Activated CD4-positive, alpha-beta T cell treated with anti-CD3 and anti-CD28 coated beads, Interleukin-2, amount 50 U/mL, for 48 hours (primary cell): ENCODE measurements at regions not wholly inside any gene's neighbourhood (a gene's known extent, or its start where the extent isn't known, plus 50 kb on each side); places are given as distances from the start of the nearest gene placed in this dataset.

Experiments used
- DNase-seq, 2 experiments: peaks; one replicate each; pipeline ENCODE4 v3.0.0-alpha.2; 2020

DNA sequence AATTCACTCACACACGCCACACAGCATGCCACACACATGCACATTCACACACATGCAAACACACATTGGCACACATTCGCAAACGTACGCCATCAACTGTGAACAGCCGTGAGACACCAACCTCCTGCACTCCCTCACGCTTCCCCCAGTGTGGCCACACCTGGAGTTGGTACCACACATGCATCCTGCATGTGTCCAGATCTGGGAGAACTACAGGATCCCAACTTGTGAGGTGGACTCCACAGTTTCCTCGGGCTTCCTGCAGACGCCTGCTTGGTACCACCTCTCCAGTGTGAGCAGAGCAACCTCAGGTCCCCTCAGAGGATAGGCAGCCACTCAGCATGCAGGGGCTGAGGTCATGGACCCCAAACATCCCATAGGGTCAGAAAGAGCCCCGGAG lies 239.0 kb downstream of the EIPR1 start:
- DNase-seq: no peak

DNA sequence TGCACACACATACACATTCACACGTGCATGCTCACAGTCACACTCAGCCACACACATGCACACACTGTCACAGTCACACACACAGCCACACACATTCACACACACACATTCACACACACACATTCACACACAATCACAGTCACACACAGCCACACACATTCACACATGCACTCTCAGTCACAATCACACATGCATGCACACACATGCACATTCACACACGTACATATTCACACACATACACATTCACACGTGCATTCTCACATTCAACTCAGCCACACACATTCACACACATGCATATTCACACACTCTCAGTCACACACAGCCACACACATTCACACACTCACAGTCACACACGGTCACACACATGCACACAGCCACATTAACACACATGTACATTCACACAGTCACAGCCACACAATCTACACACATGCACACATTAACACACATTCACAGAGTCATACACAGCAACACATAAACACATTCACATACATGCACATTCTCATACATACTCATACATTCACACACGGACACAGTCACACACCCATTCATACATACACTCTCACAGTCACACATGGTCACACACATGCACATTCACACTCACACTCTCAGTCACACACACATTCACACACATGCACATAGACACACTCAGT lies 239.8 kb downstream of the EIPR1 start:
- DNase-seq: no peak

DNA sequence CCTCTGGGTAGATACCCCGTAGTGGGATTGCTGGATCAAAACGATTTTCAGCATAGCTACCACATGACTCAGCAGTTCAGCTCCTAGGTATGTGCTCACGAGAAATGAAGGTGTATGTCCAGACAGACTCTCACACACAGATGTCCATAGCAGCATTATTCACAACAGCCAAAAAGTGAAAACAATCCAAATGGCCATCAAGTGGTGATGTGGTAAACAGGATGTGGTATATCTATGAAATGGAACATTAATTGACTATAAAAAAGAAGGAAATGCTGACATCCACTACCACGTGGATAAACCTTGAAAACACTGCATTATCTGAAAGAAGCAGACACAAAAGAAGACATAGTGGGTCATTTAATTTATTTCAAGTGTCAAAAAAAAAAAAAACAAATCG lies 241.9 kb downstream of the EIPR1 start:
- no peak for DNase-seq

DNA sequence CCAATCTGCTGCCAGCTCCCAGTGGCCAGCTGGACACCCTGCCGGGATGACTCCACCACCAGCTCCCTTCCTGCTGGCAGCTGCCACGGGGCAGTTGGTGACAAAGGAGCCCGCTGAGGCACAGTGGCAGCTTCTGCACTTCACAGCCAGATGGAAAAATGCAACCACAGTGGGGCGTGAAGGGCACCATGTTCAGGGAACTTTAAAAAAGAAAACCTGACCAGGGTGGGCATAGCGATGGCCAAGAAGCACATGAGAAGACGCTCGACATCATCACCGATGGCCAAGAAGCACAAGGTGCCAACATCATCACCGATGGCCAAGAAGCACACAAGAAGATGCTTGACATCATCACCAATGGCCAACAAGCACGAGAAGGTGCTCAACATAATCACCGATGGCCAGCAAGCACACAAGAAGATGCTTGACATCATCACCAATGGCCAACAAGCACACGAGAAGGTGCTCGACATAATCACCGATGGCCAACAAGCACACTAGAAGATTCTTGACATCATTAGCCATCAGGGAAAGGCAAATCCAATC lies 243.5 kb downstream of the EIPR1 start:
- DNase-seq: no peak

DNA sequence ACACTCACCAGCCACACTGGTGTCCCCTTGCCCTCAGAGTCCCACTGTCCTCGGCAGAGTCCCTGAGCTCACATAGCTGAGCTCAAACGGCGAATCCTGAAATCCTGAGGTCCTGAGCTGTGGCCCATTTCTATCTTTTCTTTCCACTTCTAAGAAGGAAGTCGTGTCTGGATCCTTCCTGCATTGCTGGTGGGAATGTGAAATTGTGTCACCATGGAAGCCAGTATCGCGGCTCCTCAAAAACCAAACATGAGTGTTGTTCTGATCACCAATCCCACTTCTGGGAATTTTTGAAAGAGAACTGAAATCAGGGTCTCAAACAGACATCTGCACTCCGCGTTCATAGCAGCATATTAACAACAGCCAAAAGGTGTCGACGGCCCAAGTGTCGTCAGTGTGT lies 244.7 kb downstream of the EIPR1 start:
- no peak for DNase-seq

DNA sequence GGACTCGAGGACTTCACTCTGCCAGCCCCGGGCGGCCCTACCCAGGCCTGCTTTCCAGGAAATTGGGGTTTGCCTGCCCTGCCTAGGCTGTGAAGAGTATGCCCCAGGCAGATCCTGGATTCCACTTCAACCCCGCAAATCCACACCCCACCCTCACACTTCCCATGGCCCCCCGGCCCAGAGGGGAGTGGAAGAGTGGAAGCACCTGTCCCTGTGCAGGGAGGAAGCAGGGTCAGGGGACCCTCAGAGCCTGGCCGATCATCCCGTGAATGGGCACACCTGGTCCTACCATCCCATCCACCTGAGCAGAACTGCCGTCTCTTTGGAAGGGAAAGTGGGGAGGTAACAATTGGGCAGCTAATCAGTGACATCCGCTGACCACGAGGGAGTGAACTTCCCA lies 245.2 kb downstream of the EIPR1 start:
- no peak for DNase-seq

DNA sequence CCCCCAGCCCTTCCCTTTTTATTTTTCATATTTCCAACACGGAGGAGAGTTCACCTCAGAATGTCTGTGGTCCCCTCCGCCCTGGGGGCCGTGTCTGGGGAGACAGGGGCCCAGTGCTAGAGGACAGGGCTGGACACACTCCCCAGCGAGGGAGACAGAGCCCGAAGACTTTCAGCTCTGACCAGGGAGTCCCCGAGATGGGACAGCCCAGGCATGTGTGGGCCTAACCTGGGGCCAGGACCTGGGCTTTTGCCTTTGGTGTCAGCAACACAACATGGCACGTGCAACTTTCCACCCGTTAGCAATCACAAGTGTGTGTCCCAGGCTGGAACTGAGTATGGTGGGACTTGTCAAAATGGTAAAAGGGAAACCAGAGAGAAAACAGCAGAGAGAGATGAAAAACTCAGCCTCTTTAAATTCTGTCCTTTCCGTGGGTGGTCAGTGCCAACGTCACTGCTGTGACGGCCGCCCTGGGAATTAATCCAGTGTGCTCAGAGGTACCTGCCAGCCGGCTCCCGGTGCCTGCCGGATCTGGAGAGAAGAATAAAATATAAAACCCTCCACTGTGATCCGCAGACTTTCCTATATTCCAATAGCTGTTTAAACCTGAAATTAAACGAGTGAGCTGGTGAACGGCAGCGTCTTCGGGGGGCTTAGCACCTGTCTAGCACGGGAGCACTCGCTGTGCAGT lies 245.8 kb downstream of the EIPR1 start:
- DNase-seq: no peak

DNA sequence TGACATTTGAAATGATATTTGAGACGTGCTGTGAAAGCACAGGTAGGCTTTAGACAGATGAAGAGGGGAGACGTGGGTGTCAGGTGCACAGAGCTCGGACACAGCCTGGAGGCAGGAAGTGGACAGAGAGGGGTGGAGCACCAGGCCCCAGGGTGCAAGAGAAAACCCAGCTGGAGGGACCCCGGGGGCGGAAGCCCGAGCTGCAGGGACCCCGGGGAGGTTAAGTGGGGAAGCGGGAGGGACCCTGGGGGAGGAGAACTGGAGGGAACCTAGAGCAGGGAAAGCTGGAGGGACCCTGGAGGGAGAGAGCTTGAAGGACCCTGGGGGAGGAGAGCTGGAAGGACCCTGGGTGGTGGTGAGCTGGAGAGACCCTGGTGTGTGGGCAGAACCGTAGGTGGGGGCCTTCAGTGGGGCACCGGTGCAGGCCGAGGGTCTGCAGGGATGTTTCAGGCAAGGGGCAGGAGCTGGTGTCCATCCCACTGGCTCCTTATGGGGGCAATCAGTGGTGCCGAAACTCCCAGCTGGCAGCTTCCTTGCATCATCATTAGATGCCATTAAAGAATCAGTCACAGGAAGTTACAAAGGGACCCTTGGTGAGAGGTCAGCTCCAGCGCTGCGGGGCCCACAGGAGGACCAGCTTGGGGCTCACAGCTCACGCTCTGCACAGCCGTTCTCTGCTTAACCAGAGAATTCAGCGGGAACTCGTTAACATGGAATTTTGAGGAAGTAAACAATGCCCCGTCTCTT lies 246.6 kb downstream of the EIPR1 start:
- DNase-seq: no peak

DNA sequence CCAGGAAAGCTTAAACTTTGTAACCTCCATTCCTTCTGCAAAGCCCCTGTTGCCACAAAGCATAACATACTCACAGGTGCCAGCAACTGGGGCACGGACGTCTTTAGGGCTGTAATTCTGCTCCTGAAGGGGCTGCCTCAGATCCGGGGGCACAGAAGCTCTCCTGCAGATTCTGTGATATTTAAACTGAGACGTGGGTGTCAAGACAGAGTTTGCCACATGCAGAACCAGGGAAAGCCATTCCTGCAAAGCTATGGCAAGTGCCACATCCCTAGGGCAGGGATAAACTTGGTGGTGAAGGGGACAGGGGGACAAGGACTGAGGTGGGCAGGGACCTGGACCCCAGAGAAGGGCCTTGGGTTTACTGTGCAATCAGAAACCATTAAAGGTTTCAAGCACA lies 247.2 kb downstream of the EIPR1 start:
- DNase-seq: no peak

DNA sequence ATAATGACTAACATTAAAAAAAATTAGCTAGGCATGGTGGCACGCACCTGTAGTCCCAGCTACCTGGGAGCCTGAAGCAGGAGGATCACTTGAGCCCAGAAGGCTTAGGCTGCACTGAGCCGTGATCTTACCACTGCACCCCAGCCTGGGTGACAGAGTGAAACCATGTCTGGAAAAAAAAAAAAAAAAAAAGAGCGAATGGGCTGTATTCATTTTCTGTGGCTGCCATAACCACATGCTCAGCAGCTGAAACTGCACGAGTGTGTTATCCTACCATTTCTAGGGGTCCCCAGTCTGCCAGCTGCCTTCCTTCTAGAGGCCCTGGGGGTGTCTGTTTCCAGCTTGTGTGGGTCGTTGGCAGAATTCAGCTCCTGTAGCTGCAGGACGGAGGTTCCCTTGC lies 247.8 kb downstream of the EIPR1 start:
- no peak for DNase-seq

DNA sequence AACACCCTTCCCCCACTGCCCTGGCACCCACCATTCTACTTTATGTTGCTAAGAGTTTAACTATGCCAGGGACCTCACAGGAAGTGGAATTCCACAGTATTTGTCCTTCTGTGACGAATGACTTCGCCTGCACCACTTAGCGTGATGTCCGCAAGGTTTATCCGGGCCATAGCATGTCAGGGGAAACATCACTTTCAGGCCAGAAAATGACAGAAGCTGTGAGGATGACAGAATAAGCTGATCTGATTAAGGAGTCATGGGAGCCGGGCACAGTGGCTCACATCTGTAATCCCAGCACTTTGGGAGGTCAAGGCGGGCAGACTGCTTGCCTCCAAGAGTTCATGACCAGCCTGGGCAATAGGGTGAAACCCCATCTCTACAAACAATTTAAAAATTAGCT lies 248.8 kb downstream of the EIPR1 start:
- DNase-seq: no peak

DNA sequence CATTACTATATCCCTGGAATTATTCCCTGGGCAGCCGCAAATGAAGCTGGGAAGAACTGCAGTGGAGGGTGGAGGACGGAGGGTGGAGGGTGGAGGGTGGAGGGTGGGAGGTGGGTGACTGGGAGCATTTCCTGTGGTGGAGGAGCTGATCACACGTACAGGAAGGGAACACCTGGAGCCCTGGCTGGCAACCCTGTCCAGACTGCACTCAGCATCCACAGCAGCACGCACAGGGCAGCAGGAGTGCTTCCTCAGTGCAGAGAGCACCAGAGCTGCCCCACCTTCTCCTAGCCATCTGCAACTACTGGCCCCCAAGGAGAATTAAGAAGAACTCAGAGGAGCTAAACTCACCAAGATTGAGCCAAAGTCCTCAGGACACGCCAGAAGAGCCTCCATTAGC lies 249.9 kb downstream of the EIPR1 start:
- DNase-seq: no peak

DNA sequence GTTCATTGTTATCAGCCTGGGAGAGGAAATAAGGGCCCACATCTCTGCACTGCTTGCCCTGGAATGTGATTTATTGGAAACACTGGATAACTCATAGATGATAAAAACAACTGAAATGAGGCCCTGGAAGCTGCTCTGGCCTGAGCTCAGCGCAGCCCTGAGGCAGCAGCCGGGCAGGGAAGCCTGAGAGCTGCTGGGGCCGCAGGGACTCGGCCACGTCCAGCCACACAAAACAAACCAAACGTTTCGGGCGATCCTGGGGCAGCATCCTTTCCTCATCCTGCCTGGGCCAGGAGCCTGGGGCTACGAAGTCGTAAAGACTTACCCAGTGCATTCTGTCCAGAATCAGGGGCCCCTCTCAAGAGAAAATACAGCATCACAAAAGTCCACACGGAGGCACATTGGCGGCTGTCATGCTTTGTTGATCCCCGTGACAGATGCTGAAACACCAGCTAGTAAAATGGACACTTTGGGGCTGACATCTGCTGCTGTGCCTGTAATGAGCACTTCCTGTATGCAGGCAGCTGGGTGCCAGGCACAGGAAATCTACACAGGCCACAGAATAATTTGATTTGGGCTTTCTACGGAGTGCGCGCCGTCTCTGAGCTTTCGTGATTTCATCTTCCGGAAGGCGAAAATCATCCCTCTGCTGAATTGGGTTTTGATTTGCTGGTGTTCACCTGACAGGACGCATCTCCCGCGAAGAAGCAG lies 250.6 kb downstream of the EIPR1 start:
- DNase-seq: peak in 1 of 2 experiments; percentile 4

DNA sequence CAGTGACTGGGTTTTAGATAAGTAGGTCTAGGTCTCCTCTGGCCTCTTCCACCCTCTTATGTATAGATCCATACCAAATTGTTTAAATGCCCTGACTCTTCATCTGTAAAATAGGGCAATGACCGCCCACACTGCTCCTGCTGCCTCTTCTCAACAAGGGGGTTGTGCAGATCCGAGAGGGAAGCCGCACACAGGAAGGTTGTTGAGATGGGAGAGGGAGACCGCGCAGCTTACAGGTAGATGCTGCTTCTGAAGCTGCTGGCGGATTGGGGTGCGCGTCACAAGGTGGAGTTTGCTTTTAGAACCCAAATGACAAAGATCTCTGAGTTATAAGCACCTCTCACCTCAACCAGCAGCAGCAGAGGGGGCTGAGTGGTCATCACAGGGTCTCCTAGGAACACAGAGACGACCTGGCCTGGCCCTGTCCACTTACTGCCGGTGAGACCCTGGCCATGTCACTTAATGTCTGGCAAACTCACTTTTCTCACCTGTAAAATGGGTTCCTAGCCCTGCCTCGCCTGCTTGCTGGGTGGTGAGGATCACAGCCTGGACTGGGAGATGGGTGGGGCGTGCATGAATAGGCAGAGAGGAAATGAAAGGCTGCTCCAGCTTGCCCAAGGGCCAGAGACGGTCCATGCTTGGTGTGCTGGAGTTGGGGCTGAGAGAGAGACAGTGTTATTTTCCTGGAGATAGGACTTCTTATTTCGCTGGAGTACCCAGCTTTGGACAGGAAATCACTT lies 251.3 kb downstream of the EIPR1 start:
- no peak for DNase-seq

DNA sequence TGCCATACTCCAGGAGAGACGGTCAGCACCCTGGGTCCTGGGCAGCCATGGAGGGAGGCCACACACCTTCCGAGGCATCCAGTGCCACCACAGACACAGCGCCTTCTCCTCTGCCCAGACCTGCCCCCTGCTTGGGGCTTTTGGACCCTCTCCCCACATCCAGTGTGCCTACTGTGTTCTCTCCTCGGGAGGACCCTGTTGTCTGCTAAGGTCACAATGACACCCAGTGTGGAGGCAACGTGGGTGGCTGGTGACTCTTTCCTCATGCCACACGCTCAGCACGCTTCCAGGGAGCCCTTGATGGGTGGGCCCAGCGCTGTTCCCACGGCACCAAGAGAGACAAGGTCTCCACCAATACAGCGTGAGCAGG lies 251.9 kb downstream of the EIPR1 start:
- DNase-seq: no peak

DNA sequence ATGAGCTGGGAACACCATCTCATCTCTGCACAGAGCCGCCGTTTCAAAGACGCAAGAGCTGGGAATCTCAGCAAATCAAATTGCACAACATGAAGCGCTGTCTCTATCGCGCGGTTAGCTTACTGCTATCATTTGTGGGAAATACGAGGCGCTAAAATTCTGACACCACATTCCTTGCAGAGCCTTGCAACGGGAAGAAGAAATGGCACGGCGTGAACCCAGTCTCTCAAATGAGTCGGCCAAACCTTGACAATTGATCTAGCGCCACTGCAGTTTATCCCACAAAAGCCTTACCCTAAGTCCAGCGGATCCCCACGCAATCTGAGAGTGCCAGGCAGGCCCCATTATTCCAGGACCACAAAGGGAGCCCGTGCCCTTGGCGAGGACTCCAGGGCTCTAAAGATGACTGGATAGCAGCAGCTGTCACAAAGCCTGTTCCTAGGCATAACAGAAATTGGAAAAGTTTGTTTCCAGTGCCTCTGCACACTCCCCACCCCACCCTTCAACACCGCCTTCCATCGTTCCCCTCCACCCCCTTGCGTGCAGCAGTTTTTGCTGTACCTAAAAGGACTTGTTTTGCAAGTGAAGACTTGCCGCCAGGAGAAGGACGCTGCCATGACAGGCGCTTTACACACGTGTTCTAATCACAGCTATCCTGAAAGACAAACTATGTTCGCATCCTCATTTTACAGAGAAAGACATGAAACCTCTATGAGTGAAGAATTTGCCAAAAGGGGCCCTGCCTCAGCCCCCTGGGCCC lies 252.4 kb downstream of the EIPR1 start:
- no peak for DNase-seq

DNA sequence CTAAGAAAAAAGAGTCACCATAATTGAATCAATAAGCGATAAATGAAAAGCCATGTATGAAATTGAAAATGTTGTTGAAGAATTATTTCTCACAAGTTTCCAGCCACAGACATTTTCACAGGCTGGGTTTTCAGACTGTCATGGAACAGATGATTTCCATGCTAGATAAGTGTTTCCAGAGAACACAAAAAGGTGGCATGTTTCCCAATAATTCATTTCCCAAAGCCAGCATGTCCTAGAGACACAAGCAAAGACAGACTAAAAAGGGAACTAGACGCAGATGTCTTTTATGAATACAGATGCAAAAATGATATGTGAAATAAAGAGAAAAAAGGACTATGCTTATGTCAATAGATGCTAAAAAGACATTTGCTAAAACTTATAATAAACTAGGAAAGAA lies 255.1 kb downstream of the EIPR1 start:
- DNase-seq: no peak

DNA sequence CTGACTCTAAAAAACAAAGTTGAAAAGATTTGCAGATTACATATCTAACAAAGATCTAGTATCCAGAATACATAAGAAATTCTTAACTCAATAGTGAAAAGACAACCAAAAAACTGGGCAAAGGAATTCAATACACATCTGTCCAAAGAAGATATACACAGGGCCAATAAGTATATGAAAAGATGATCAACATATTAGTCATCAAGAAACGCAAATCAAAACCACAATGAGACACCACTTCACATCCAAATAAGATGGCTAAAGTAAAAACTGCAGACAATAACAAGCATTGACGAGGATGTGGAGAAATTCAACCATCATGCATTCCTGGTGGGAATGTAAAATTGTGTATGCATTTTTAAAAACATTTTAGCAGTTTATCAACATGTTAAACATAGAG lies 256.0 kb downstream of the EIPR1 start:
- no peak for DNase-seq

DNA sequence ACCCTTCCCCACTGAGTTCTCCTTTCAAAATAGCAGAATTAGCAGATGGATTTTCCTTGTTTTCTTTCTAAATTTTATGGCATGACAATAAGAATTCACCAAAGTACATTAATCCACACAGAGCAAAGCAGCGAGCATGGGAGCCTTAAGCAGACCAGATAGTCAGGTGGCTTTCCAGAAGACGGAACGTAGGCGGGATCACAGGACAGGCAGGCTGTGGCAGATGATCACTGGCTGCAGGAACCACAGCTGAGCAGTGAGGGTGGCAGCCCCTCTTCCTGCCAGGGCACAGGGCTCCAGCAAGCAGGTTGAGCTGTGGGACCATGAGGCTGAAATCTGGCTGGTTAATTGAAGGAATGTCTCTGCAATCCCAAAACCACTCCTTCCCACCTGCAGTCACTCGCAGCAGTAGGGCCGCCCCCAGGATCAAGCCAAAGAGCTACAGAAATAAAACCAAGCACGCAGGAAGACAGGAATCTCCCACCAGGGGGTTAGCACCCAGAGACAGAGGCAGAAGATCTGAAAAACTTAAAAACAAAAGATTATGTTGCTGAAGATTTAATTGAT lies 259.9 kb downstream of the EIPR1 start:
- no peak for DNase-seq

DNA sequence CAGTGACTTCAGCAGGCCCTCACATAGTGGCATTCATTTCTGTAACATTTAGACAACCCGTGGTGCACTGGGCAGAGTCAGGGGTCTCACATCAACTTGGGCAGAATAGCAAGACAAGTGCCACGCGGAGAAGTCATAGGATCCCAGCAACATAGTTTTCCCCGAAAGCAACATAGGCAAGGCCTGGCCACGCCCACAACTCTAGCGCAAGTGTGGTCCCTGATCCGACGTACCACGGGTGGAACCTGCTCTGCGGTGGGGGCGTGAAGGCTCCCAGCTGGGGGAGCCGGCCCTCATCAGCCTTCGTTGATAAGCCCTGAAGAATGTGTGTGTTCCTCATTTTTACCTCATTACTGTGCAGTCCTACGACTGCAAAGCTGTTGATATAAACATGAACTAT lies 261.2 kb downstream of the EIPR1 start:
- DNase-seq: no peak

DNA sequence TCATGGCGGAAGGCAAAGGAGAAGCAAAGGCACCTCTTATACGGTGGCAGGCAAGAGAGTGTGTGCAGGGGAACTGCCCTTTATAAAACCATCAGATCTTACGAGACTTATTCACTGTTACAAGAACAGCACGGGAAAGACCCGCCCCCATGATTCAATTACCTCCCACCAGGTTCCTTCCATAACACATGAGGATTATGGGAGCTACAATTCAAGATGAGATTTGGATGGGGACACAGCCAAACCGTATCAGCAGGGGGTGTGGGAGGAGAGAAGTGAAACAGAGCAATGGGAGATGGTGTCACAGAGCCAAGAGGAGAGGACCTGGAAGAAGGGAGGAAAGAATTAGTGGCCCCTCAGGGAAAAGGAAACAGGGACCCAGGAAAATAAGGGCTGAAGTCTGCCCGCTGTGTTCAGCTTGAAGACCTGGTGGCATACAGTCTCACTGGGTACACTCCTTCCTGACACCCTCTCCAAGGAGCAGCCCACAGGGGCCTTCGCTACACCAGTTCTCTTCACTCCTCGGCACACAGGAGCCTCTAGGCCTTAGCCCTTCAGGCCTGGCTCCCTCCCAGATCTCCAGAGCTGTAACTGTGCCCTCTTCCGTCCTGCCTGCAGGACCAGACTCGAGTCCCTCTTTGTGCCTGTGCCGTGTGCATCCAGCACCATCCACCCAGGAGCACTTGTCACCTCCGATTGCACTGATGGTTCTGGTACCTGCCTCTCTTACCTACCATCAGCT lies 262.1 kb downstream of the EIPR1 start:
- DNase-seq: no peak
